HG02852 (cell line): ENCODE measurements at regions not wholly inside any gene's neighbourhood (a gene's known extent, or its start where the extent isn't known, plus 50 kb on each side); places are given as distances from the start of the nearest gene placed in this dataset.
"Not testable (repeated sequence)": the region's sequence is repeated elsewhere in the genome, so short reads cannot be mapped to it uniquely, and the experiment has no call there.

ENCODE experiments used
- ATAC-seq: cut with Tn5 transposase; IDR thresholded peaks from one replicate; pipeline ENCODE4 v1.9.1; 2021; ENCODE audit warnings: mild to moderate bottlenecking, moderate library complexity; ENCODE audit not compliant: unreplicated experiment

GRCh38 chr7:33776788-33777187, 128.6 kb upstream of the BMPER start:
- ATAC-seq = no peak

GRCh38 chr7:33778195-33778594, 127.1 kb upstream of the BMPER start:
- no peak for ATAC-seq

- ATAC-seq = no peak
These were observed 126.1 kb upstream of the BMPER start for GRCh38 chr7:33779216-33779615.

GRCh38 chr7:33781167-33781566, 124.2 kb upstream of the BMPER start:
- no peak for ATAC-seq

DNA sequence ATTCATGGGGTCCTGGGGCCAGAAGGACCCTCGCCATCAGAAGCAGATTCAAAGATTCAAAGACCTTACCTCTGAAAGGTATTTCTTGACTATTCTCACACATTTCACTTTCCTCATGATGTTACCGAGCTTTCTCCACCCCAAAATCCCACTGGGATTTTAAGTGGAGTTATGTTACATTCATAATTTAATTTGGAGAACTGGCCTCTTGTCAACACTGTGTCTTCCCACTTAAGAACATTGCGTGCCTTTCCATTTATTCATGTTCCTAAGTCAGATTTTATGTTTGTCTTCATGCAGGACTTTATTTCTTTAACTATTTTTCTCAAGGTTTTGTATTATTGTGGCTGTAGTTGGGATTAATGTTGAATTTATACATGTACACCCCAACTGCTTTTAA, 123.5 kb upstream of the BMPER start:
- ATAC-seq = no peak

DNA sequence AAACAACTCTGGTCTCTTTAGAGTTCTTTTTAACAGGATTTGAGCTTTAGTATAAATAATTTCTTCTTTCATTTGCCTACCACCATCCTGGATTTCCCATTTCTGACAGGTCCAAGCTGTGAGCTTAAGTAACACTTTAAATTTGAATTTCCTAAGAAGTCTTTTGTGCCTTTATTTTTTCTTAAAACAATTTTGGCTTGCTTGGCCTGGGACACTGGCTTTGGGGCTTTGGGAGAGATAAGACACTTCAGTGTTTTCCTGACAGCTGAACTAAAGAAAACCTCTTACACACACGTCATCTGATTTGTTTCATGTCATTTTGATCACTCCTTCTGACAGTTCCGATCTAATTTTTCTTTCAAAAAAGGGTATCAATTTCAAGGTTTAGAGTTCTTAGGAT, 121.3 kb upstream of the BMPER start:
- no peak for ATAC-seq

DNA sequence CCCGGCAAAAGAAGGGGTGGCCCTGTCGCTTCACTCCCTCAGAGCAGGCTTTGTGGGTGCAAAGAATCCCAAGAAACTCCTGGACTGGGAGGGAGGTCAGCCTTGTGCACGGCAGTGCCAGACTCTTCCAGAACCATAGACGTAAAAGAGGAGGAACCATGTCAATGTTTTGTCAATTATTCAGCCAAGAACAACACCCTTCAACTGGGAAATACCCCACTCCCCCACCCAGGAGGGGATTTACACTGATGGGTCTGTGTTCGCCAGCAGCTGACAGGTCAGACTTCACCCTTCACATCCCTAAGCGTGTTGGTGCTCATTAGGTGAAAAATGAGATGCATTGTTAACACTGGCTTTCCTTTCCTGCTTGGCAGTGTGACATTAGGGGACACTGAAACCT, 116.8 kb upstream of the BMPER start:
- no peak for ATAC-seq

GRCh38 chr7:33789871-33790630, 115.3 kb upstream of the BMPER start:
- ATAC-seq = no peak

- ATAC-seq = no peak
These were observed 114.6 kb upstream of the BMPER start for GRCh38 chr7:33790746-33791145.

GRCh38 chr7:33792041-33792440, 113.3 kb upstream of the BMPER start:
- ATAC-seq = no peak

- no peak for ATAC-seq
These were observed 112.7 kb upstream of the BMPER start for GRCh38 chr7:33792547-33793105.

DNA sequence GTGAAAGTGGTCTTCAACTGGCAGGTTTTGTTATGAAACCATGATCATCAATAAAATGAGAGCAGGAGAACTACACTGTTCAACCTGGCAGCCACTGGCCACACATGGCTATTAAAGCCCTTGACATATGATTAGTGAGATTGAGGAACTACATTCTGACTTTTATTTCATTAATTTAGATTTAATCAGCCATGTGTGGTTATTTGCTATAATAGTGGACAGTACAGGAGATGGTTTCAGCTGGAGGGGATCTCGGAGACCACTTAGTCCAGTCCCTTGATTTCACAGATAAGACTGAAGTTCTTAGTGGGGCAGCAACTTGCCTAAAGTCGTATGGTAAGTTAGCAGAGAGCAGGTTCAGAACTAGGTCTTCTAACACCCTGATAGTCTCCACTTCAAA, 111.7 kb upstream of the BMPER start:
- ATAC-seq = no peak

GRCh38 chr7:33794419-33794818, 110.9 kb upstream of the BMPER start:
- ATAC-seq = no peak

- no peak for ATAC-seq
These were observed 110.4 kb upstream of the BMPER start for GRCh38 chr7:33794959-33795358.

GRCh38 chr7:33796538-33796937, 108.8 kb upstream of the BMPER start:
- no peak for ATAC-seq

- ATAC-seq = not testable (repeated sequence)
These were observed 107.8 kb upstream of the BMPER start for GRCh38 chr7:33797512-33797911.

DNA sequence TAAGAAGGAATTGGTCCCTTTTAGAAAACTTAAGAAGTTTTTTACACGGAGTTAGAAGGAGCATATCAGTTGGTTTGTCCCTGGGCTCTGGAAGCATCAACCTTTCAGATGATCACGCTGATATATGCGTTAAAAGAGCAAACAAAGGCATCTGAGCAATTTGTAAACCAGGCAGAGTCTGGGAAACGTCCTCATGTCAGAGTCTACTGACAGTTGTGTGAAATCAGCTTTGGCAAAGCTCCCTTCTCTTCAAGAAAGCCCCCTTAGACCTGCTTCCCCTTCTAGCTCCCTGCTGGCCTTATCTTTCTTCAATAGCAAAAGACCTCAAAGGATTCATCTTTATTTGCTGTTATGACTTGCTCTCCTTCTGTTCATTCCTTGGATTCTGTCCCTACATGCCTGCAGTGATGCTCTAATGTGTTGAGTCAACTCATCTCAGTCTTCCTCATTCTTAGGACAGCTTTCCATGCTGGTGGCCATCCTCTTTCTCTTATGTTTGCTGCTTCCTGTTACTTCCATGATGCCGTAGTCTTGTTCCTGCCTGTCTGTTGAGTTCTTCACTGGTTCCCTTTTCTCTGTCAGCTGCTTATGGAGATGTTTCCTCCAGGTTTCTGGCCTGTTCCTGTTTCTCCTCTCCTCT, 106.5 kb upstream of the BMPER start:
- ATAC-seq = no peak

- ATAC-seq = no peak
These were observed 105.6 kb upstream of the BMPER start for GRCh38 chr7:33799766-33800165.

GRCh38 chr7:33802600-33802999, 102.7 kb upstream of the BMPER start:
- ATAC-seq = no peak

GRCh38 chr7:33804140-33804660, 101.1 kb upstream of the BMPER start:
- ATAC-seq = no peak

DNA sequence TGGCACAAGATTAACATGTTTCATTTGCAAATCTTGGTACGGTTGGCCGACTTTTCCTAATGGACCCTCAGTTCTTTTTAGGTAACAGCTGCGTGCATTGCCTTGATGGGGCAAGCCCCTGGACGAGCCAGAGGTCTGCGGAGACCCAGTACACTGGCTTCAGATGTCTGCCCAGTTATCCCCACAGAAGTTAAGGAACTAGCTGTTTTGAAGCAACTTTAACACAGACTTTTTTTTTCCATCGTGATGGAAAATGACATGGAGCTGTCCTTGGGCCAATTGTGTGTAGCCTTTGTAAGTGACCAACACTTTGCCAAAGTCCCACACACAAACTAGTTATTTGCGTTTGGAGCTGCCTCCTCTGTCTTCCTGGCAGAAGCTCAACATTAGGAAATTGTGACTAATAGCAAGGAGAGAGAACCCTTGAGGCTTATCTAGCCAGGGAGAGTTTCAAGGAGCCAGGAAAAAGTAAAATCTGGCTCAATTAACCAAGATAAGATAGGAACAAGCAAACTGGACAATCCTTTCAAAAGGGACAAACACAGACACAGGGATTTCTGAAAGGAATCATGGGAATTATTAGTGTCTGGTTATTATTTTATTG, 99.6 kb upstream of the BMPER start:
- ATAC-seq = no peak
